Keratinocyte (primary cell): ENCODE measurements at regions not wholly inside any gene's neighbourhood (a gene's known extent, or its start where the extent isn't known, plus 50 kb on each side); places are given as distances from the start of the nearest gene placed in this dataset.

Source experiments
- DNase-seq: peaks from one replicate; pipeline ENCODE4 v3.0.0-alpha.2; 2011; ENCODE audit warnings: low read depth, missing footprints, low spot score
- FAIRE-seq: peaks from 2 replicates; lab custom pipeline; 2011; peaks lifted over from hg19 to GRCh38; lab: Jason Lieb, UNC
- H2AFZ ChIP-seq: 2 replicates; pipeline ENCODE4 v1.6.0; 2012; ENCODE audit warnings: low read length, control low read depth, inconsistent platforms; ENCODE audit not compliant: control insufficient read depth
- H3K27ac ChIP-seq: 2 replicates; pipeline ENCODE4 v1.5.1; 2011; ENCODE audit warnings: low read length; ENCODE audit not compliant: control insufficient read depth, insufficient read depth
- H3K27me3 ChIP-seq: 3 replicates; pipeline ENCODE4 v1.6.0; 2011; ENCODE audit warnings: low read length; ENCODE audit not compliant: control insufficient read depth, insufficient read depth; ENCODE audit errors: extremely low read depth
- H3K36me3 ChIP-seq, 2 experiments: 2 replicates in 1 of 2; 3 replicates in 1 of 2; pipeline ENCODE4 v1.5.1; 2011; ENCODE audit warnings: low read length in 2 of 2, mild to moderate bottlenecking in 1 of 2; ENCODE audit not compliant: control insufficient read depth in 2 of 2, insufficient read depth in 2 of 2; ENCODE audit errors: extremely low read depth in 1 of 2
- H3K4me1 ChIP-seq: 3 replicates; pipeline ENCODE4 v1.5.1; 2011; ENCODE audit warnings: low read length; ENCODE audit not compliant: control insufficient read depth, insufficient read depth; ENCODE audit errors: extremely low read depth
- H3K4me2 ChIP-seq: 3 replicates; pipeline ENCODE4 v1.6.0; 2011; ENCODE audit warnings: low read depth, low read length; ENCODE audit not compliant: control insufficient read depth, insufficient read depth; ENCODE audit errors: extremely low read depth
- H3K4me3 ChIP-seq, 3 experiments: fragments of 200-600 bp in 1 of 3; sonication (generic) in 1 of 3; 2 replicates in 2 of 3; 3 replicates in 1 of 3; pipeline ENCODE4 v1.5.1; 2011 to 2016; ENCODE audit warnings: low read length in 3 of 3, mild to moderate bottlenecking in 3 of 3, control low read depth in 2 of 3, inconsistent platforms in 1 of 3, low read depth in 1 of 3, mixed read lengths in 1 of 3, mixed run types in 1 of 3, moderate library complexity in 1 of 3; ENCODE audit not compliant: control insufficient read depth in 2 of 3, insufficient read depth in 2 of 3; ENCODE audit errors: extremely low read depth in 1 of 3
- H3K79me2 ChIP-seq: 2 replicates; pipeline ENCODE4 v1.6.0; 2012; ENCODE audit warnings: low read length; ENCODE audit not compliant: control insufficient read depth, insufficient read depth
- H3K9ac ChIP-seq: 3 replicates; pipeline ENCODE4 v1.6.0; 2011; ENCODE audit warnings: low read length; ENCODE audit not compliant: control insufficient read depth, insufficient read depth; ENCODE audit errors: extremely low read depth
- H3K9me1 ChIP-seq: 3 replicates; pipeline ENCODE4 v1.6.0; 2011; ENCODE audit warnings: low read length; ENCODE audit not compliant: control insufficient read depth, insufficient read depth; ENCODE audit errors: extremely low read depth
- H3K9me3 ChIP-seq: 2 replicates; pipeline ENCODE4 v1.5.1; 2012; ENCODE audit warnings: low read depth, low read length; ENCODE audit not compliant: control insufficient read depth
- H4K20me1 ChIP-seq: 3 replicates; pipeline ENCODE4 v1.6.0; 2011; ENCODE audit warnings: low read length; ENCODE audit not compliant: control insufficient read depth, insufficient read depth; ENCODE audit errors: extremely low read depth
- EZH2 ChIP-seq: IDR thresholded peaks from one replicate; pipeline ENCODE4 v1.6.1; 2012; ENCODE audit warnings: inconsistent platforms, mild to moderate bottlenecking, low read length, moderate library complexity
- dilution Hi-C: fragments of 300-500 bp; cut with MboI; formaldehyde crosslinking; loops from one replicate; pipeline ENCODE4 v1.7.0; 2020; ENCODE audit warnings: low sequenced_read_pairs; ENCODE audit not compliant: extremely low pct_ligation_motif_present
- TF ChIP-seq, protein P1 (sequence below), 3 experiments: IDR thresholded peaks in 1 of 3; conservative IDR thresholded peaks in 1 of 3; optimal IDR thresholded peaks in 1 of 3; 2 replicates in 2 of 3; 3 replicates in 1 of 3; pipeline versions ENCODE3 to v1.5.1; 2011; ENCODE audit warnings: low read length in 3 of 3, mild to moderate bottlenecking in 3 of 3, moderate library complexity in 2 of 3, control low read depth in 1 of 3, inconsistent platforms in 1 of 3; ENCODE audit not compliant: insufficient read depth in 2 of 3; ENCODE audit errors: extremely low read depth in 1 of 3

- H3K9me3 ChIP-seq = no peaks in the 10 kb centered on the region
- dilution Hi-C loops = no loop called here
- H2AFZ ChIP-seq = no peak overlapping the region
- H3K4me3 ChIP-seq = no peak overlapping the region
- no peak overlapping the region for H3K4me2 ChIP-seq
- no peaks in the 10 kb centered on the region for H4K20me1 ChIP-seq
- no peaks in the 10 kb centered on the region for H3K9me1 ChIP-seq
- no peak overlapping the region for H3K27ac ChIP-seq
- no peak overlapping the region for H3K9ac ChIP-seq
- H3K4me1 ChIP-seq = no peaks in the 10 kb centered on the region
- no peaks in the 10 kb centered on the region for H3K27me3 ChIP-seq
- H3K36me3 ChIP-seq = no peaks in the 10 kb centered on the region
- no peak for DNase-seq
- TF ChIP-seq, protein P1, sequence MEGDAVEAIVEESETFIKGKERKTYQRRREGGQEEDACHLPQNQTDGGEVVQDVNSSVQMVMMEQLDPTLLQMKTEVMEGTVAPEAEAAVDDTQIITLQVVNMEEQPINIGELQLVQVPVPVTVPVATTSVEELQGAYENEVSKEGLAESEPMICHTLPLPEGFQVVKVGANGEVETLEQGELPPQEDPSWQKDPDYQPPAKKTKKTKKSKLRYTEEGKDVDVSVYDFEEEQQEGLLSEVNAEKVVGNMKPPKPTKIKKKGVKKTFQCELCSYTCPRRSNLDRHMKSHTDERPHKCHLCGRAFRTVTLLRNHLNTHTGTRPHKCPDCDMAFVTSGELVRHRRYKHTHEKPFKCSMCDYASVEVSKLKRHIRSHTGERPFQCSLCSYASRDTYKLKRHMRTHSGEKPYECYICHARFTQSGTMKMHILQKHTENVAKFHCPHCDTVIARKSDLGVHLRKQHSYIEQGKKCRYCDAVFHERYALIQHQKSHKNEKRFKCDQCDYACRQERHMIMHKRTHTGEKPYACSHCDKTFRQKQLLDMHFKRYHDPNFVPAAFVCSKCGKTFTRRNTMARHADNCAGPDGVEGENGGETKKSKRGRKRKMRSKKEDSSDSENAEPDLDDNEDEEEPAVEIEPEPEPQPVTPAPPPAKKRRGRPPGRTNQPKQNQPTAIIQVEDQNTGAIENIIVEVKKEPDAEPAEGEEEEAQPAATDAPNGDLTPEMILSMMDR (optimal IDR thresholded peaks at IDR 0.05 in 1 of 3, IDR thresholded peaks at IDR 0.05 in 1 of 3, conservative IDR thresholded peaks at IDR 0.05 in 1 of 3; ENCODE audit: extremely low read depth in 1 of 3, insufficient read depth in 2 of 3, low read length in 3 of 3) = no peak
- TF ChIP-seq EZH2 = no peak
- FAIRE-seq = no peak
- no peaks in the 10 kb centered on the region for H3K79me2 ChIP-seq
These were observed 1039.2 kb upstream of the MIR17HG start for GRCh38 chr13:90308249-90308648.

GRCh38 chr13:90311929-90312328, 1035.6 kb upstream of the MIR17HG start:
- no peak overlapping the region for H3K9ac ChIP-seq
- no peaks in the 10 kb centered on the region for H3K9me1 ChIP-seq
- H3K79me2 ChIP-seq = no peaks in the 10 kb centered on the region
- no peaks in the 10 kb centered on the region for H3K4me1 ChIP-seq
- no peaks in the 10 kb centered on the region for H3K9me3 ChIP-seq
- H3K4me2 ChIP-seq = no peak overlapping the region
- FAIRE-seq = no peak
- no peaks in the 10 kb centered on the region for H4K20me1 ChIP-seq
- H3K36me3 ChIP-seq = no peaks in the 10 kb centered on the region
- DNase-seq = no peak
- no peak overlapping the region for H3K4me3 ChIP-seq
- TF ChIP-seq EZH2 = no peak
- TF ChIP-seq, protein P1 (optimal IDR thresholded peaks at IDR 0.05 in 1 of 3, IDR thresholded peaks at IDR 0.05 in 1 of 3, conservative IDR thresholded peaks at IDR 0.05 in 1 of 3; ENCODE audit: extremely low read depth in 1 of 3, insufficient read depth in 2 of 3, low read length in 3 of 3) = no peak
- H3K27ac ChIP-seq = no peak overlapping the region
- dilution Hi-C loops = no loop called here
- no peak overlapping the region for H2AFZ ChIP-seq
- no peaks in the 10 kb centered on the region for H3K27me3 ChIP-seq
